A549 (cell line): ENCODE measurements at regions not wholly inside any gene's neighbourhood (a gene's known extent, or its start where the extent isn't known, plus 50 kb on each side); places are given as distances from the start of the nearest gene placed in this dataset.

Source experiments
- ATAC-seq, 2 experiments: fragments of 200-7000 bp in 1 of 2; fragments of >200 bp in 1 of 2; cut with Nextera tagmentation in 1 of 2; cut with Tn5 transposase in 1 of 2; 3 replicates each; pipeline versions ENCODE4 v1.8.0 to v1.9.1; 2018 to 2020; ENCODE audit warnings: mild to moderate bottlenecking in 1 of 2, moderate library complexity in 1 of 2
- CTCF ChIA-PET: fragments of 300-600 bp; sonication (Branson Sonifier 250); formaldehyde crosslinking; extraction: SDS; loops from one replicate; lab custom pipeline; 2021; ENCODE audit warnings: antibody characterized with exemption, inconsistent platforms; lab: Yijun Ruan, JAX
- POLR2A ChIA-PET: fragments of 350-600 bp; formaldehyde crosslinking; extraction: SDS; loops from one replicate; lab custom pipeline; 2021; ENCODE audit warnings: antibody characterized with exemption, inconsistent platforms; lab: Yijun Ruan, JAX
- DNase-seq, 2 experiments: peaks; one replicate each; pipeline versions ENCODE4 v3.0.0 to v3.0.0-alpha.2; 2011 to 2016; ENCODE audit warnings: low read depth in 1 of 2, low spot score in 1 of 2
- FAIRE-seq: peaks from 2 replicates; lab custom pipeline; 2011; peaks lifted over from hg19 to GRCh38; lab: Jason Lieb, UNC
- H3K27ac ChIP-seq, 2 experiments: fragments of >200 bp; sonication (Bioruptor Twin); formaldehyde crosslinking; 3 replicates each; pipeline ENCODE4 v1.5.1; 2016 to 2017
- H3K4me1 ChIP-seq: fragments of >200 bp; sonication (Bioruptor Twin); formaldehyde crosslinking; 3 replicates; pipeline ENCODE4 v1.6.1; 2016
- H3K4me2 ChIP-seq: fragments of >200 bp; sonication (Bioruptor Twin); formaldehyde crosslinking; 3 replicates; pipeline ENCODE4 v1.6.1; 2016
- H3K4me3 ChIP-seq: fragments of >200 bp; sonication (Bioruptor Twin); formaldehyde crosslinking; 3 replicates; pipeline ENCODE4 v1.5.1; 2016
- H3K9me3 ChIP-seq: fragments of >200 bp; sonication (Bioruptor Twin); formaldehyde crosslinking; 3 replicates; pipeline ENCODE4 v1.6.1; 2016
- EP300 ChIP-seq, 2 experiments: fragments of >200 bp; sonication (Bioruptor Twin); formaldehyde crosslinking; IDR thresholded peaks; 2 replicates in 1 of 2; 3 replicates in 1 of 2; pipeline ENCODE4 v1.6.1; 2016 to 2017
- ESRRA ChIP-seq: fragments of 150-350 bp; IDR thresholded peaks from 2 replicates; pipeline ENCODE4 v1.6.1; 2014; ENCODE audit warnings: mild to moderate bottlenecking, low read length, borderline replicate concordance
- HEYL ChIP-seq: fragments of 250-450 bp; sonication (Bioruptor Pico); IDR thresholded peaks from 2 replicates; pipeline ENCODE4 v1.8.0; 2021; ENCODE audit warnings: mild to moderate bottlenecking, moderate library complexity
- HOXB5 ChIP-seq: fragments of 250-450 bp; sonication (Bioruptor Pico); IDR thresholded peaks from 2 replicates; pipeline ENCODE4 v1.5.0; 2020; ENCODE audit warnings: mild to moderate bottlenecking, moderate library complexity
- NFE2L2 ChIP-seq: fragments of 150-350 bp; conservative IDR thresholded peaks from 2 replicates; pipeline ENCODE4 v1.6.1; 2014; ENCODE audit warnings: low read length
- POLR2A ChIP-seq: IDR thresholded peaks from 2 replicates; pipeline ENCODE4 v1.6.1; 2012; ENCODE audit warnings: mild to moderate bottlenecking, low read length
- ZC3H11A ChIP-seq: fragments of 450-650 bp; IDR thresholded peaks from 2 replicates; pipeline ENCODE4 v1.6.1; 2014; ENCODE audit warnings: antibody characterized with exemption, mild to moderate bottlenecking
- ZSCAN20 ChIP-seq: fragments of 250-450 bp; sonication (Bioruptor Pico); IDR thresholded peaks from 2 replicates; pipeline ENCODE4 v1.8.0; 2022; ENCODE audit warnings: mild to moderate bottlenecking, moderate library complexity
- WGBS: methylation state at CpG from one replicate; pipeline ENCODE4 v1.1.6; 2017; ENCODE audit errors: missing lambda C conversion rate; 5-methylcytosine and 5-hydroxymethylcytosine counted together
- TF ChIP-seq, protein P1 (sequence below): fragments of 200-600 bp; sonication (generic); IDR thresholded peaks from 2 replicates; pipeline ENCODE4 v1.6.1; 2016; ENCODE audit warnings: antibody characterized with exemption, mild to moderate bottlenecking, moderate library complexity
- TF ChIP-seq, protein P2 (sequence below): fragments of >200 bp; sonication (Bioruptor Twin); formaldehyde crosslinking; IDR thresholded peaks from 3 replicates; pipeline ENCODE4 v1.5.1; 2016
- TF ChIP-seq, protein P3 (sequence below): fragments of 150-350 bp; IDR thresholded peaks from 2 replicates; pipeline ENCODE4 v1.6.1; 2014; ENCODE audit warnings: low read depth, mild to moderate bottlenecking, low read length
- TF ChIP-seq, protein P4 (sequence below): IDR thresholded peaks from 2 replicates; pipeline ENCODE4 v1.6.1; 2012; ENCODE audit warnings: low read depth, borderline replicate concordance

DNA sequence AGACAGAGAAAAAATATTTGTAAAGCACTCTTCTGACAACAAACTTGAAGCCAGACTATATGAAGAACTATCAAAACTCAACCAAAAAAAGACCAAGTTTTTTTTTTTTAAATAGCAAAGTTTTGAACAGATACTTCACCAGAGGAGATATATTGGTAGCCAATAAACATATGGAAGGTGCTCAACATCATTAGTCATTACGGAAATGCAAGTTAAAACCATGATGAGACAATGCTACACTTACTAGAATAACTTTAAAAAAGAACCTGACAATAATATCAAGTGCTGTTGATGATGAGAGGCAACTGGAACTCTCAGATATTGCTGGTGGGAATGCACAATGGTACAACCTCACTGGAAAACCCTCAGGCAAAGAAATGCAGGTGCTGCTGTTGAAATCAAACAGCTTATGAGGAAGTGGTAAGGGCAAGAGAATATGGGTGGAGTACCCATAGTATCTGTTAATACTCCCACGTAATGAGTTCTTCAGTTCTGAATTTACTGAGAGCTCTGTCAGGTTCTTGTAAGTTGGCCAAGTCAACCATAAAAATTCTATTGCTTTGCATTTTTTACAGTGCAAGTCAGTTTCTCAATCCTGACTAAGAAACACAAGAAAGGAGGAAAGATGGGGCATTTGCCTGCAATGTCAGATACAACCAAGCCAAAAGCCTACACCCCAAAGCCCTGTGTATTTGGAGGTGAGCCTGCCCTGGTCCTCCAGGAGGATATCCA lies 87.3 kb upstream of the GNAQ start (continued):
- TF ChIP-seq, protein P1, sequence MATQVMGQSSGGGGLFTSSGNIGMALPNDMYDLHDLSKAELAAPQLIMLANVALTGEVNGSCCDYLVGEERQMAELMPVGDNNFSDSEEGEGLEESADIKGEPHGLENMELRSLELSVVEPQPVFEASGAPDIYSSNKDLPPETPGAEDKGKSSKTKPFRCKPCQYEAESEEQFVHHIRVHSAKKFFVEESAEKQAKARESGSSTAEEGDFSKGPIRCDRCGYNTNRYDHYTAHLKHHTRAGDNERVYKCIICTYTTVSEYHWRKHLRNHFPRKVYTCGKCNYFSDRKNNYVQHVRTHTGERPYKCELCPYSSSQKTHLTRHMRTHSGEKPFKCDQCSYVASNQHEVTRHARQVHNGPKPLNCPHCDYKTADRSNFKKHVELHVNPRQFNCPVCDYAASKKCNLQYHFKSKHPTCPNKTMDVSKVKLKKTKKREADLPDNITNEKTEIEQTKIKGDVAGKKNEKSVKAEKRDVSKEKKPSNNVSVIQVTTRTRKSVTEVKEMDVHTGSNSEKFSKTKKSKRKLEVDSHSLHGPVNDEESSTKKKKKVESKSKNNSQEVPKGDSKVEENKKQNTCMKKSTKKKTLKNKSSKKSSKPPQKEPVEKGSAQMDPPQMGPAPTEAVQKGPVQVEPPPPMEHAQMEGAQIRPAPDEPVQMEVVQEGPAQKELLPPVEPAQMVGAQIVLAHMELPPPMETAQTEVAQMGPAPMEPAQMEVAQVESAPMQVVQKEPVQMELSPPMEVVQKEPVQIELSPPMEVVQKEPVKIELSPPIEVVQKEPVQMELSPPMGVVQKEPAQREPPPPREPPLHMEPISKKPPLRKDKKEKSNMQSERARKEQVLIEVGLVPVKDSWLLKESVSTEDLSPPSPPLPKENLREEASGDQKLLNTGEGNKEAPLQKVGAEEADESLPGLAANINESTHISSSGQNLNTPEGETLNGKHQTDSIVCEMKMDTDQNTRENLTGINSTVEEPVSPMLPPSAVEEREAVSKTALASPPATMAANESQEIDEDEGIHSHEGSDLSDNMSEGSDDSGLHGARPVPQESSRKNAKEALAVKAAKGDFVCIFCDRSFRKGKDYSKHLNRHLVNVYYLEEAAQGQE: no peak
- no peak for TF ChIP-seq ZC3H11A
- no peak for TF ChIP-seq HOXB5 (CRISPR knock-in tag)
- no peak for TF ChIP-seq POLR2A
- TF ChIP-seq HEYL: no peak
- TF ChIP-seq ZSCAN20 (CRISPR knock-in tag): no peak

DNA sequence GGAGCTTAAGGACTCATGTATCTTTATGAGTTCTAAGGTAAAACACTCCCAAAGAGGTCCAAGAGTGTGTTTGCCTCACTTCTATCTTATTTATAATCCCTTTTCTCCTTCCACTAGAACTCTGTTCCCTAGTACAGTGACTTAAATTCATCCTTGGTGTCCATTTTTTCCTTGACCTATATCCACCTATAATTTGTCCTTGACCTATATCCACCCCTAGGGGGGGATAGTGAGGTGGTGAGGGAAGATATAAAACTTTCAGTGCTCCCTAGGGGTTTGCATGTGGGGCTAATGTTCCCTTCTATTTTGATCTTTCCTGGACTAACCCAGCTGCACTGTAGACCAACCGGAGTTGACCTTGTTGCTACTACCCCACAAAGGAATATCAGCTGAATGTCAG lies 83.5 kb upstream of the GNAQ start:
- no peak overlapping the region for H3K4me2 ChIP-seq
- H3K9me3 ChIP-seq: no peaks in the 10 kb centered on the region
- no peaks in the 10 kb centered on the region for H3K4me1 ChIP-seq
- H3K4me3 ChIP-seq: no peak overlapping the region
- no peak overlapping the region for H3K27ac ChIP-seq
- 90% methylated on average over 1 of the region's 1 CpG for WGBS
- TF ChIP-seq ESRRA: no peak
- TF ChIP-seq, protein P2, sequence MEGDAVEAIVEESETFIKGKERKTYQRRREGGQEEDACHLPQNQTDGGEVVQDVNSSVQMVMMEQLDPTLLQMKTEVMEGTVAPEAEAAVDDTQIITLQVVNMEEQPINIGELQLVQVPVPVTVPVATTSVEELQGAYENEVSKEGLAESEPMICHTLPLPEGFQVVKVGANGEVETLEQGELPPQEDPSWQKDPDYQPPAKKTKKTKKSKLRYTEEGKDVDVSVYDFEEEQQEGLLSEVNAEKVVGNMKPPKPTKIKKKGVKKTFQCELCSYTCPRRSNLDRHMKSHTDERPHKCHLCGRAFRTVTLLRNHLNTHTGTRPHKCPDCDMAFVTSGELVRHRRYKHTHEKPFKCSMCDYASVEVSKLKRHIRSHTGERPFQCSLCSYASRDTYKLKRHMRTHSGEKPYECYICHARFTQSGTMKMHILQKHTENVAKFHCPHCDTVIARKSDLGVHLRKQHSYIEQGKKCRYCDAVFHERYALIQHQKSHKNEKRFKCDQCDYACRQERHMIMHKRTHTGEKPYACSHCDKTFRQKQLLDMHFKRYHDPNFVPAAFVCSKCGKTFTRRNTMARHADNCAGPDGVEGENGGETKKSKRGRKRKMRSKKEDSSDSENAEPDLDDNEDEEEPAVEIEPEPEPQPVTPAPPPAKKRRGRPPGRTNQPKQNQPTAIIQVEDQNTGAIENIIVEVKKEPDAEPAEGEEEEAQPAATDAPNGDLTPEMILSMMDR: peak; percentile 26; the same call in 1 of the 3 replicates
- FAIRE-seq: no peak
- peak; percentile 43 to 67; a peak in 5 of 6 replicates for ATAC-seq
- CTCF ChIA-PET: interaction anchor here (1.0 to 1.4 kb wide), 3 partner anchors 15 to 350 kb away, joined by 3 read pairs; no protein-coding TSS in a partner anchor
- POLR2A ChIA-PET: no interaction called here
- peak in 1 of 2 experiments; percentile 7 for DNase-seq

DNA sequence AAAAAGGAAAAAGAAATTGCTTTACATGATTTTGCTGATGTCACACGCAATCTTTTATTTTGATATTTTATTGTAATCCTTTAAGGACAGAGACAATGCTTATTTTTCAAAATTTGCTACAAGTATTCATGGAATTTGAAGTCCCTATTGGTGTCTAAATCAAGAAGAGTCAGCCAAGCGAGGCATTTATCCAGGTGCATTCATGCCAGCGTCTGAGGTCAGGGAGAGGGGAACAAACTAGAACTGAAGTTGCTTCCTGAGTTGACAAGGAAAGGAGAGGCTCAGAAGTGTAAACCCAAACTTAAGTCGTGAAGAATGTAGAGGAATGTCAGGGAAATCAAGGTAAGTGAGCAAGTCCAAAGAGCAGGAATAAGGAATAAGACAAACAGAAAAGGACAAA lies 83.0 kb upstream of the GNAQ start:
- no peak overlapping the region for H3K27ac ChIP-seq
- TF ChIP-seq ZC3H11A: no peak
- TF ChIP-seq, protein P3, sequence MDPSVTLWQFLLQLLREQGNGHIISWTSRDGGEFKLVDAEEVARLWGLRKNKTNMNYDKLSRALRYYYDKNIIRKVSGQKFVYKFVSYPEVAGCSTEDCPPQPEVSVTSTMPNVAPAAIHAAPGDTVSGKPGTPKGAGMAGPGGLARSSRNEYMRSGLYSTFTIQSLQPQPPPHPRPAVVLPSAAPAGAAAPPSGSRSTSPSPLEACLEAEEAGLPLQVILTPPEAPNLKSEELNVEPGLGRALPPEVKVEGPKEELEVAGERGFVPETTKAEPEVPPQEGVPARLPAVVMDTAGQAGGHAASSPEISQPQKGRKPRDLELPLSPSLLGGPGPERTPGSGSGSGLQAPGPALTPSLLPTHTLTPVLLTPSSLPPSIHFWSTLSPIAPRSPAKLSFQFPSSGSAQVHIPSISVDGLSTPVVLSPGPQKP: no peak
- no peak for TF ChIP-seq NFE2L2
- FAIRE-seq (no peak), ATAC-seq (no peak), DNase-seq (no peak)
- CTCF ChIA-PET: no interaction called here
- H3K9me3 ChIP-seq: no peaks in the 10 kb centered on the region
- WGBS: 30% methylated on average over 4 of the region's 4 CpGs
- no peak overlapping the region for H3K4me3 ChIP-seq
- H3K4me1 ChIP-seq: no peaks in the 10 kb centered on the region
- POLR2A ChIA-PET: no interaction called here
- no peak overlapping the region for H3K4me2 ChIP-seq

DNA sequence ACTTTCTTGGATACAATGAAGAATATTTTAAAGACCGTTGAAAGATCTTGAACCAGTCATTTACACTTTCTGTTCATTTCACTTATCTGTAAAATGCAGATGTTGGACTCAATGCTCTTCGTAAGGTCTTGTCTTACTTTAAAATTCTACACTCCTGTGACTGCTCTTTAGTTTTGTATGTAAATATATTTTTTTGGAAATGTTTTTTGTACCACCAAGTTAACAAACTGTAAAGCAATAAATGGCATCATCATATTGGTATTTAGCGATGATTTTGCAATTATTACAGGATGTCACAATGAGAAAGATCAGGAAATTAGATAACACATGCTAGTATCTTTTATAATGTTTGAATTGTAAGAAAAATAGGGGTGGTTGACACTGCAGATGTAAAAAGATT lies 80.8 kb upstream of the GNAQ start:
- DNase-seq: no peak
- FAIRE-seq: no peak
- no peaks in the 10 kb centered on the region for H3K9me3 ChIP-seq
- H3K4me2 ChIP-seq: no peak overlapping the region
- ChIA-PET CTCF (interaction anchor here (0.5 kb wide), 1 partner anchor 655 kb away, joined by 3 read pairs; no protein-coding TSS in a partner anchor), POLR2A (no interaction called here)
- ATAC-seq: no peak
- H3K4me1 ChIP-seq: no peaks in the 10 kb centered on the region
- no peak overlapping the region for H3K4me3 ChIP-seq
- H3K27ac ChIP-seq: no peak overlapping the region
- 51% methylated on average over 3 of the region's 3 CpGs for WGBS
- no peak for TF ChIP-seq EP300 (IDR thresholded peaks at IDR 0.05)
- TF ChIP-seq, protein P4, sequence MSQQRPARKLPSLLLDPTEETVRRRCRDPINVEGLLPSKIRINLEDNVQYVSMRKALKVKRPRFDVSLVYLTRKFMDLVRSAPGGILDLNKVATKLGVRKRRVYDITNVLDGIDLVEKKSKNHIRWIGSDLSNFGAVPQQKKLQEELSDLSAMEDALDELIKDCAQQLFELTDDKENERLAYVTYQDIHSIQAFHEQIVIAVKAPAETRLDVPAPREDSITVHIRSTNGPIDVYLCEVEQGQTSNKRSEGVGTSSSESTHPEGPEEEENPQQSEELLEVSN: no peak
